PC-9 (cell line): ENCODE measurements at regions not wholly inside any gene's neighbourhood (a gene's known extent, or its start where the extent isn't known, plus 50 kb on each side); places are given as distances from the start of the nearest gene placed in this dataset.
"Not testable (repeated sequence)": the region's sequence is repeated elsewhere in the genome, so short reads cannot be mapped to it uniquely, and the experiment has no call there.

Source experiments
- BruUV-seq: library from RNA; stranded (reverse); fragments of 400-500 nt; replicated peaks from 2 replicates; lab custom pipeline; 2021; lab: Mats Ljungman, UMichigan
- CTCF ChIA-PET: fragments of 300-600 bp; sonication (Branson Sonifier 250); formaldehyde crosslinking; loops from one replicate; lab custom pipeline; 2022; ENCODE audit warnings: antibody characterized with exemption; lab: Charles Lee
- POLR2A ChIA-PET: fragments of 300-600 bp; sonication (Branson Sonifier 250); formaldehyde crosslinking; loops from one replicate; lab custom pipeline; 2022; ENCODE audit warnings: antibody characterized with exemption; ENCODE audit not compliant: unreplicated experiment; lab: Charles Lee
- DNase-seq, 2 experiments: peaks; one replicate each; pipeline versions ENCODE4 v3.0.0 to v3.0.0-alpha.2; 2015 to 2022; ENCODE audit warnings: mixed read lengths in 1 of 2
- H2AFZ ChIP-seq: fragments of 200-600 bp; sonication (generic); 2 replicates; pipeline ENCODE4 v1.8.1; 2017; ENCODE audit warnings: antibody characterized with exemption
- H3F3A ChIP-seq: fragments of 200-600 bp; sonication (generic); 2 replicates; pipeline ENCODE4 v1.8.1; 2017; ENCODE audit warnings: antibody characterized with exemption, mild to moderate bottlenecking, low read depth; ENCODE audit not compliant: insufficient read depth
- H3K27ac ChIP-seq: fragments of 200-600 bp; sonication (generic); 2 replicates; pipeline ENCODE4 v1.6.1; 2016; ENCODE audit warnings: mixed run types
- H3K27me3 ChIP-seq: fragments of 200-600 bp; sonication (generic); 2 replicates; pipeline ENCODE4 v1.6.1; 2016; ENCODE audit warnings: low read depth, mixed run types; ENCODE audit not compliant: insufficient read depth
- H3K36me3 ChIP-seq: fragments of 200-600 bp; sonication (generic); 2 replicates; pipeline ENCODE4 v1.6.1; 2016; ENCODE audit warnings: low read depth, mixed run types
- H3K4me1 ChIP-seq: fragments of 200-600 bp; sonication (generic); replicated peaks from 2 replicates; pipeline ENCODE4 v1.6.1; 2016; ENCODE audit warnings: mixed run types; ENCODE audit not compliant: insufficient read depth
- H3K4me2 ChIP-seq: fragments of 200-600 bp; sonication (generic); 2 replicates; pipeline ENCODE4 v1.6.1; 2017; ENCODE audit warnings: mixed run types
- H3K4me3 ChIP-seq: fragments of 200-600 bp; sonication (generic); 2 replicates; pipeline ENCODE4 v1.6.1; 2016; ENCODE audit warnings: mixed run types
- H3K79me2 ChIP-seq: fragments of 200-600 bp; sonication (generic); 2 replicates; pipeline ENCODE4 v1.6.1; 2017; ENCODE audit warnings: low read depth, mixed run types
- H3K9me2 ChIP-seq: fragments of 200-600 bp; sonication (generic); 2 replicates; pipeline ENCODE4 v1.8.1; 2017; ENCODE audit warnings: mild to moderate bottlenecking; ENCODE audit not compliant: insufficient read depth
- H3K9me3 ChIP-seq: fragments of 200-600 bp; sonication (generic); 2 replicates; pipeline ENCODE4 v1.8.1; 2016; ENCODE audit warnings: low read depth; ENCODE audit not compliant: insufficient read depth
- H4K20me1 ChIP-seq: fragments of 200-600 bp; sonication (generic); 2 replicates; pipeline ENCODE4 v1.8.1; 2017; ENCODE audit not compliant: insufficient read depth
- EZH2 ChIP-seq: fragments of 200-600 bp; sonication (generic); IDR thresholded peaks from 2 replicates; pipeline ENCODE4 v1.8.0; 2017; ENCODE audit warnings: antibody characterized with exemption, low read depth
- intact Hi-C: fragments of 100-400 bp; cut with micrococcal nuclease; formaldehyde crosslinking; loops from one replicate; pipeline ENCODE4 v1.10.0; 2022; ENCODE audit not compliant: unreplicated experiment
- TF ChIP-seq, protein P1 (sequence below): fragments of 200-600 bp; sonication (generic); conservative IDR thresholded peaks from 2 replicates; pipeline ENCODE4 v1.6.1; 2017; ENCODE audit warnings: mixed run types, antibody characterized with exemption, mild to moderate bottlenecking, moderate library complexity

GRCh38 chr6:22378536-22378935 is 81.7 kb upstream of the PRL start:
- BruUV-seq, H3K4me3 ChIP-seq, POLR2A ChIA-PET, H3K36me3 ChIP-seq, H3K9me2 ChIP-seq, H3K27ac ChIP-seq, H3K9me3 ChIP-seq, H3K79me2 ChIP-seq, CTCF ChIA-PET, H3K27me3 ChIP-seq, intact Hi-C loops, H2AFZ ChIP-seq, H3K4me2 ChIP-seq, DNase-seq, H3K4me1 ChIP-seq, H4K20me1 ChIP-seq, H3F3A ChIP-seq: not testable (repeated sequence)

GRCh38 chr6:22380236-22380635 is 83.4 kb upstream of the PRL start:
- H3K4me2 ChIP-seq, result no peak overlapping the region
- H3K36me3 ChIP-seq, result no peaks in the 10 kb centered on the region
- POLR2A ChIA-PET, result no interaction called here
- no peaks in the 10 kb centered on the region for H3K4me1 ChIP-seq
- no peaks in the 10 kb centered on the region for H3K27me3 ChIP-seq
- peaks cover 2% of the 10 kb centered on the region; the same call in 1 of the 2 replicates for H3K9me3 ChIP-seq
- H3K4me3 ChIP-seq, result no peak overlapping the region
- no peaks in the 10 kb centered on the region for H3K9me2 ChIP-seq
- CTCF ChIA-PET, result interaction anchor here (0.7 kb wide), 1 partner anchor 1178 kb away, joined by 5 read pairs; no protein-coding TSS in a partner anchor
- TF ChIP-seq, protein P1, sequence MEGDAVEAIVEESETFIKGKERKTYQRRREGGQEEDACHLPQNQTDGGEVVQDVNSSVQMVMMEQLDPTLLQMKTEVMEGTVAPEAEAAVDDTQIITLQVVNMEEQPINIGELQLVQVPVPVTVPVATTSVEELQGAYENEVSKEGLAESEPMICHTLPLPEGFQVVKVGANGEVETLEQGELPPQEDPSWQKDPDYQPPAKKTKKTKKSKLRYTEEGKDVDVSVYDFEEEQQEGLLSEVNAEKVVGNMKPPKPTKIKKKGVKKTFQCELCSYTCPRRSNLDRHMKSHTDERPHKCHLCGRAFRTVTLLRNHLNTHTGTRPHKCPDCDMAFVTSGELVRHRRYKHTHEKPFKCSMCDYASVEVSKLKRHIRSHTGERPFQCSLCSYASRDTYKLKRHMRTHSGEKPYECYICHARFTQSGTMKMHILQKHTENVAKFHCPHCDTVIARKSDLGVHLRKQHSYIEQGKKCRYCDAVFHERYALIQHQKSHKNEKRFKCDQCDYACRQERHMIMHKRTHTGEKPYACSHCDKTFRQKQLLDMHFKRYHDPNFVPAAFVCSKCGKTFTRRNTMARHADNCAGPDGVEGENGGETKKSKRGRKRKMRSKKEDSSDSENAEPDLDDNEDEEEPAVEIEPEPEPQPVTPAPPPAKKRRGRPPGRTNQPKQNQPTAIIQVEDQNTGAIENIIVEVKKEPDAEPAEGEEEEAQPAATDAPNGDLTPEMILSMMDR, result no peak
- no peak for TF ChIP-seq EZH2
- no peak overlapping the region for H2AFZ ChIP-seq
- H4K20me1 ChIP-seq, result no peaks in the 10 kb centered on the region
- no peak overlapping the region for H3K27ac ChIP-seq
- intact Hi-C loops, result no loop called here
- no TSS peak for BruUV-seq
- DNase-seq, result no peak
- no peaks in the 10 kb centered on the region for H3K79me2 ChIP-seq
- no peaks in the 10 kb centered on the region for H3F3A ChIP-seq

DNA sequence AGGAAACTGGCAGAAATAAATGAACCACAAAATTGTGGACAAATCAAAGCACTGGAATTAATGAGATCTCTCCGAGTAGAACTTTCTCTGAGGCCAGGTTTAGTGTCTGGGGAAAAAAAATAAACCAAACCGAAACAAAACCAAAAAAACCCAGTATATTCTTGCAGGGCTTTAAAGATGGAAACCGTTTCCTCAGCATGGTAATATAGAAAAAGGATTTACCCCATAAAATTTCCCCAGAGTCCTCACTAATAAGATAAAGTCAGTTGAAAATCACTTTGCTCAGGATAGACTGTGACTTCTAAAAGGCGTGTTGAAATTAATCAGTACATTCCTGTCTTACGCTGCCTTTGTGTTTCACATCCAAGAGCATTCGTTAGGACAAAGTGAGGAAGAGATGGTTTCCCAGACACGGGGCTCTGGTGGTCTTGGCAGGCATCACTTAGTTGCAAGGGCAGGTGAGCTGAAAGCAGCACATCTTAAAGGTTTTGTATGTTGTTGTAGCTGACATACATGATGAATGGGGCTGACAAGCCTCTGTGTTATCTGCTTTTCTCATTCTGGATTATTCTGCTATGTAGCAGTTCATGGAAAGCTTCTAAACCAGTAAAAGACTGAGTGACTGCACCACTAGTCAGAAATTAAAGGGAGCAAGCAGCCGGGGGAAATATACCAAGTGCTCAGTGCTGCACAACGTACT is 85.2 kb upstream of the PRL start:
- Histone ChIP-seq H3K4me3 (no peak overlapping the region), H3K9me3 (peaks cover 3% of the 10 kb centered on the region; the same call in 1 of the 2 replicates), H4K20me1 (no peaks in the 10 kb centered on the region), H3K27me3 (no peaks in the 10 kb centered on the region), H3K4me2 (no peak overlapping the region), H3F3A (no peaks in the 10 kb centered on the region), H3K36me3 (no peaks in the 10 kb centered on the region), H3K9me2 (no peaks in the 10 kb centered on the region), H3K79me2 (no peaks in the 10 kb centered on the region), H3K27ac (no peak overlapping the region), H3K4me1 (no peaks in the 10 kb centered on the region), H2AFZ (no peak overlapping the region)
- CTCF ChIA-PET, result no interaction called here
- no peak for DNase-seq
- no peak for TF ChIP-seq EZH2
- TF ChIP-seq, protein P1, result no peak
- no TSS peak for BruUV-seq
- intact Hi-C loops, result no loop called here
- POLR2A ChIA-PET, result no interaction called here
